HUES6 (cell line): ENCODE measurements at regions not wholly inside any gene's neighbourhood (a gene's known extent, or its start where the extent isn't known, plus 50 kb on each side); places are given as distances from the start of the nearest gene placed in this dataset.

Experiments
- H3K27ac ChIP-seq: 2 replicates; pipeline ENCODE4 v1.7.0; 2013; ENCODE audit warnings: low read depth, mild to moderate bottlenecking, low read length, inconsistent platforms
- H3K27me3 ChIP-seq: 2 replicates; pipeline ENCODE4 v1.6.1; 2013; ENCODE audit warnings: low read length; ENCODE audit not compliant: control insufficient read depth, insufficient read depth
- H3K36me3 ChIP-seq: 2 replicates; pipeline ENCODE4 v1.6.1; 2013; ENCODE audit warnings: low read length; ENCODE audit not compliant: control insufficient read depth, insufficient read depth
- H3K4me1 ChIP-seq: 2 replicates; pipeline ENCODE4 v1.6.1; 2013; ENCODE audit warnings: low read length; ENCODE audit not compliant: control insufficient read depth, insufficient read depth
- H3K4me3 ChIP-seq: 2 replicates; pipeline ENCODE4 v1.5.1; 2013; ENCODE audit warnings: low read depth, low read length
- H3K9ac ChIP-seq: one replicate; pipeline ENCODE4 v1.6.1; 2013; ENCODE audit warnings: mild to moderate bottlenecking, low read length
- H3K9me3 ChIP-seq: 2 replicates; pipeline ENCODE4 v1.6.1; 2013; ENCODE audit warnings: low read depth, low read length; ENCODE audit not compliant: control insufficient read depth, insufficient read depth

DNA sequence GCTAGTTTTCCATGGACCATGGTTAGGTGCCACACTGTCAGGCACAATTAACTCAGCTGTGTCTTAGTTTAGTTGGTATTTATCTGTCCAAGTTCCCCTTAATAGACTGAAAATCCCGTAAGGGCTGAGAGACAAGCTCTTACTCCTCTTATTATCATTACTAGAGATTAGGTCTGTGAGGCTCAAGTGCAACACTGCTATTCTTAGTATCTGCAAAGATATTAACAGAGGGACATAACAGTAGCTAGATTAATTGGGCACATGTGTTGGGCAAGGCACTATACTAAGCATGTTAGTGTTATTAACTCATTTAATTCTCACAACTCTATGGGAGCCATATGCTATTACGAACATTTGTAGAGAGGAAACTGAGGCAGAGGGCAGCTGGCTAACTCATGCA, 137.3 kb downstream of the VEGFA start:
- Histone ChIP-seq H3K27me3 (no peaks in the 10 kb centered on the region), H3K4me1 (peaks cover 27% of the 10 kb centered on the region), H3K4me3 (no peak overlapping the region), H3K9ac (no peak overlapping the region), H3K27ac (no peak overlapping the region), H3K9me3 (no peaks in the 10 kb centered on the region), H3K36me3 (no peaks in the 10 kb centered on the region)

DNA sequence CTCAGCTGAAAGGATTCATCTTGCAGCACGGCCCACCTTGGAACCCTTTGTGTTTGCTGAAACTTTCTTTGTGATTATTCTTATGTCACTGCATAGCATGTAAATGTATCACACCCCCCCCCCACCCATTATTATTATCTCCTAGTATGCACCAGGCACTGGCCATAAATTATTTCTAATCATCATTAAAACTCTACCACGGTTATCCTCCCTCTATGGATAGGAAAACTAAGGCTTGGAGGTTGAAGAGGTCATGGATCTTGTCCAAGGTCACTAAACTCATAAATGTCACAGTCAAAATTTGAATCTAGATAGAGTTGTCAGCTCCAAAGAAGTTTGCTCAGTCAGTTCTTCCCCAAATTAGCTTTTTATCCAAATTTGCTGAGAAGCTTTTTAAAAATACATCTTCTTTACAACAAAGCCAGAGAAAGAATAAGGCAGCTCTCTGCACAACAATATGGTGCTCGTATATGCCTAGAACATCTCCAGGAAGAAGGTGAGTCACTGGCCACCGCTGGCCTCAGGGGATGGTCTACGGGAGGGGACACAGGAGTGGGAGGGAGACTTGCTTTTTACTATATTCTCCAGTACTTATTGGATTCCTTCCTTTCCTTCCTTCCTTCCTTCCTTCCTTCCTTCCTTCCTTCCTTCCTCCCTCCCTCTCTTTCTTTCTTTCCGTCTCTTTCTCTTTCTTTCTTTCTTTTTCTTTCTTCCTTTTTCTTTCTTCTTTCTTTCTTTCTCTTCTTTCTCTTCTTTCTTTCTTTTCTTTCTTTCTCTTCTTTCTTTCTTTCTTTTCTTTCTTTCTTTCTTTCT, 134.5 kb downstream of the VEGFA start:
- H3K9me3 ChIP-seq, result no peaks in the 10 kb centered on the region
- H3K4me3 ChIP-seq, result no peak overlapping the region
- H3K27ac ChIP-seq, result no peak overlapping the region
- H3K9ac ChIP-seq, result no peak overlapping the region
- peaks cover 8% of the 10 kb centered on the region for H3K4me1 ChIP-seq
- H3K36me3 ChIP-seq, result no peaks in the 10 kb centered on the region
- H3K27me3 ChIP-seq, result no peaks in the 10 kb centered on the region

GRCh38 chr6:43903739-43904290, 133.8 kb downstream of the VEGFA start:
- H3K4me1 ChIP-seq, result peaks cover 1% of the 10 kb centered on the region
- H3K27me3 ChIP-seq, result no peaks in the 10 kb centered on the region
- no peak overlapping the region for H3K4me3 ChIP-seq
- H3K9me3 ChIP-seq, result no peaks in the 10 kb centered on the region
- H3K9ac ChIP-seq, result no peak overlapping the region
- no peaks in the 10 kb centered on the region for H3K36me3 ChIP-seq
- no peak overlapping the region for H3K27ac ChIP-seq

DNA sequence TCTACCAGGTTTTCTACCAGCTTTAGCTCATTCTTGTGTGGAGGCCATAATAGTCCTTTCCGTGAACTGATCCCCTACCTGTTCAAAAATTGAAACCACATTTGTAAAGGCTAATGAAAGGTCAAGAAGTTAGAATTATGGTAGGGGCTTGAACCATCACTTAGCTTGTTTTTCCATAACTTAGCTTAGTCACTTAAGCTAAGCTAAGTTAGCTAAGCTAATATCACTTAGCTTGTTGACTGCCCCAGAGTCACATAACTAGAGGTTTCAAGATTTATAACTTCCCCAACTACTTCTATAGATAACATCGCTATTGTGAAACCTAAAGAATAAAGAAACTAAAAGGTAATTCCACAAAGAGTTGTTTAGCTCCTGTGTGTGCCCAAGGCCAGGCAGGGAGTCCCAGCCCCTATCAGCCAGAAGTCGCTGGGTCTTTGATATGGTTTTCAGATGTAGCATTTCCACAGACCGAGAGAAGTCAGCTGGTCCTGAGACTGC, 131.8 kb downstream of the VEGFA start:
- H3K9ac ChIP-seq, result no peak overlapping the region
- no peaks in the 10 kb centered on the region for H3K9me3 ChIP-seq
- no peaks in the 10 kb centered on the region for H3K36me3 ChIP-seq
- H3K4me1 ChIP-seq, result no peaks in the 10 kb centered on the region
- no peak overlapping the region for H3K27ac ChIP-seq
- no peaks in the 10 kb centered on the region for H3K27me3 ChIP-seq
- no peak overlapping the region for H3K4me3 ChIP-seq

DNA sequence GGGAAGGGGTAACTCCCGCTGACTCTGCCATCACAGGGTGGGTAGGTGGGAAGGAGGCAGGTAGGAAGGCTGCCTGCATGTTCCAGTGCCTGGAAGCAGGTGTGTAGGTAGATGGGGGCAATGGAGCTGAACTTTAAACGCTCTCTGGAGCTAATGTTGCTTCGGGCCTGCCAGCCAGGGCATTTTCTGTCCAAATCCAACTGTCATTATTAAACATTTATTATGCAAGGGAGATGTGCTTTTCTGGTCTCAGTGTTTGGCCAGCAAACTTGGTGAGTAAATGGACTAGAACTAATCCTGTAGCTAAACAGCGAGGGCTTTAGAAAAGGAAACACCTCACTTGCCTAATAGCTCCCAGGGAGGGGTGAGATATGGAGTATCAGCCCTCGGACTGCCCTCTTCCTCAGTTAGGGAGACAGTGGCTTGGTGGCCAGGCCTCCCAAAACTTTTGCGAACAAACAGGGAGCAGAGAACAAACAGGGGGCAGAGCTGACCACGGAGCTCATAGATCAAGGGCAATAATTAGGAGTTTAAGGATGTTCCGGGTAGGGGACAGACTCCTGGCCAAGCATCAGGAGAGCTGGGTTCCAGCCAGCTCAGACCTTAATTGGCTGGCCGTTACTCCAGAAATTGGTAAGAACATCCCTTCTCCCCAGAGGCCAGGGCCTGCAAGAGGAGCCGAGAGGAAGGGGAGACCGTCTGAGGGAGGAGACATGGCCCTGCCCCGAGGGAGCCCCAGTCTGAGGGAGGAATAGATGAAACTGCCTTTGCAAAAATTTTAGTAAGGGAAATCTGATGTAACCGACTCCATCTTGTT, 131.1 kb downstream of the VEGFA start:
- Histone ChIP-seq H3K4me3 (no peak overlapping the region), H3K4me1 (no peaks in the 10 kb centered on the region), H3K9ac (no peak overlapping the region), H3K27me3 (no peaks in the 10 kb centered on the region), H3K36me3 (no peaks in the 10 kb centered on the region), H3K9me3 (no peaks in the 10 kb centered on the region), H3K27ac (no peak overlapping the region)

DNA sequence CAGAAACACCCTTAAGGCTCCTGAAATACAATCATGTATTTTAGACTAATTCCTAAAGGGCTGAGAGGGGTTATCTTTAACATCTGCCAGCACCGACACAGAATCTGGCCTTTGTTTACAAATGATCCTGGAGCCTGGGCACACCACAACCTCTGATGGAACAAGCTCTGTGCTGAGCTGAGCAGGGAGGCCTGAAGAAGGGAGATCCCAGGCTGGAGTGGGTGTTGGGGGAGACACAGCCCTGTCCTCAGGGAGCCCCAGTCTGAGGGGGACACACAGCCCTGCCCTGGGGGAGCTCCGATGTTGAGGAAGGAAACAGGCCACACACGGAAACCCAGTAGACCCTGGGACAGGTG, 130.5 kb downstream of the VEGFA start:
- Histone ChIP-seq H3K27ac (no peak overlapping the region), H3K27me3 (no peaks in the 10 kb centered on the region), H3K4me1 (no peaks in the 10 kb centered on the region), H3K9me3 (no peaks in the 10 kb centered on the region), H3K4me3 (no peak overlapping the region), H3K36me3 (no peaks in the 10 kb centered on the region), H3K9ac (no peak overlapping the region)

DNA sequence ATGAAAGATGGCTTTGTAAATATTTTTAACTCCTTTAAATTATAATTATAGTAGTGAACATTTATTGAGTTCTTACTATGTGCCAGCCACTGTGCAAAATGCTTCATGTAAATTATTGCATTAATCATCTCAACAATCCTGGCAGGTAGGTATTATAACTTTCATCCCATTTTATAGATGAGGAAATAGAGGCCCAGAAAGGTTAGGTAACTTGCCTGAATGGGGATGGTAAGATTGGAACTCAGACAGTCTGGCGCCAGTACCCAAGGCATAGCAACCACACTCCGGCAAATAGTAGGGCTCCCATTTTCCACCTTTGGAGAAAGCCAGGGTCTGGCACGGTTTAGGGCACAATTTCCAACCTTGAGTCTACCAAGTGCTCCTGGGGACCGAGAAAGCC, 129.8 kb downstream of the VEGFA start:
- H3K9ac ChIP-seq, result no peak overlapping the region
- no peaks in the 10 kb centered on the region for H3K9me3 ChIP-seq
- H3K4me1 ChIP-seq, result no peaks in the 10 kb centered on the region
- no peaks in the 10 kb centered on the region for H3K27me3 ChIP-seq
- no peak overlapping the region for H3K27ac ChIP-seq
- H3K4me3 ChIP-seq, result no peak overlapping the region
- no peaks in the 10 kb centered on the region for H3K36me3 ChIP-seq

GRCh38 chr6:43898358-43899131, 128.5 kb downstream of the VEGFA start:
- Histone ChIP-seq H3K9me3 (no peaks in the 10 kb centered on the region), H3K36me3 (no peaks in the 10 kb centered on the region), H3K9ac (no peak overlapping the region), H3K27ac (no peak overlapping the region), H3K4me1 (no peaks in the 10 kb centered on the region), H3K27me3 (no peaks in the 10 kb centered on the region), H3K4me3 (no peak overlapping the region)

DNA sequence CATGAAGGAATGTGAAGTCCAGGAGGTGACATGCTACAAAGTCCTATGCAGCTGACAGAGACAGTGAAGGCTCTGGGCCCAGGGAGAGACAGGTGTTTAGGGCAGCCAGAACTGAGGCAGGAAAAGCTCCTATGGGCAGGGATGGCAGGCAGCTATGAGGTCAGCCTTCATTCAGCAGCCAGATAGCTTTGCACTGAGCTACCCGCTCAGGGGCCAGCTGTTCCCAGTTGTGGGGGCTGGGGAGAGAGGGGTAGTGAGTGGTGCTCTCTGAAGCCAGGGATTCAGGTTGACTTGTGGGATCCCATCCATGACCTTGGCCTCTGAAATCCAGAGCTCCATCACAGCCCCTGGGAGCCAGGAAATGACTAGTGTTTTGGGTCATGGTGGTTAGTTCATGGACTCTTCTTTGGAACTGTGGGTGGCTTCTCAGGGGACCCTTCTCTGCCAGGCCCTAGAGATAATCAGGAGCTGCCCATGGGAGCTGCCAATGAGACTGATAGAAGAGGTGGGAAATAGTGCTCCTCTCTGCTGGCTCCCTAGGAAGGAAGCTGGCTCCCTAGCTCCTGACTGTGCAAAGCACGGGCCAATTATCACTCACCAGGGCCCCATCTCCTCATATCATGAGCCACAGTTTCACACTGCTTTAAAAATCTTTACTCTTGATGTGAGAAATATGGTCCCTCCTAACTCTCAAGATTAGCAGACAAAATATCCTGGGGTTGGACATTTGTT, 127.7 kb downstream of the VEGFA start:
- Histone ChIP-seq H3K27me3 (no peaks in the 10 kb centered on the region), H3K4me3 (no peak overlapping the region), H3K4me1 (peaks cover 5% of the 10 kb centered on the region; the same call in 1 of the 2 replicates), H3K27ac (no peak overlapping the region), H3K9ac (no peak overlapping the region), H3K9me3 (no peaks in the 10 kb centered on the region), H3K36me3 (no peaks in the 10 kb centered on the region)
